Lung (tissue), 11 donors: ENCODE measurements at regions not wholly inside any gene's neighbourhood (a gene's known extent, or its start where the extent isn't known, plus 50 kb on each side); places are given as distances from the start of the nearest gene placed in this dataset.

Experiments
- ATAC-seq: fragments of 200-7000 bp; cut with Tn5 transposase; one replicate; pipeline ENCODE4 v1.9.1; 2020; ENCODE audit warnings: moderate number of reproducible peaks; ENCODE audit not compliant: insufficient read depth, low FRiP score
- DNase-seq, 3 donors: peaks; one replicate each; pipeline ENCODE4 v3.0.0-alpha.2; 2013 to 2017
- H3K27ac ChIP-seq, 2 donors: one replicate each; pipeline ENCODE4 v1.5.1; 2013; ENCODE audit warnings: mild to moderate bottlenecking in 2 of 2, moderate library complexity in 2 of 2, control low read depth in 1 of 2, inconsistent platforms in 1 of 2, low read depth in 1 of 2, low read length in 1 of 2
- H3K27me3 ChIP-seq, 3 donors: one replicate each; pipeline ENCODE4 v1.5.1; 2013; ENCODE audit warnings: low read length in 2 of 3; ENCODE audit not compliant: control insufficient read depth in 3 of 3, insufficient read depth in 3 of 3
- H3K36me3 ChIP-seq, 4 donors: one replicate each; pipeline ENCODE4 v1.5.1; 2013; ENCODE audit warnings: low read length in 4 of 4, mild to moderate bottlenecking in 1 of 4, moderate library complexity in 1 of 4; ENCODE audit not compliant: control insufficient read depth in 4 of 4, insufficient read depth in 4 of 4
- H3K4me1 ChIP-seq, 5 donors: one replicate each; pipeline ENCODE4 v1.5.1; 2013; ENCODE audit warnings: low read length in 5 of 5, mild to moderate bottlenecking in 2 of 5, moderate library complexity in 1 of 5; ENCODE audit not compliant: control insufficient read depth in 5 of 5, insufficient read depth in 5 of 5
- H3K4me3 ChIP-seq: one replicate; pipeline ENCODE4 v1.5.1; 2013; ENCODE audit warnings: mild to moderate bottlenecking, control low read depth, moderate library complexity
- H3K9ac ChIP-seq, 2 donors: one replicate each; pipeline ENCODE4 v1.5.1; 2013; ENCODE audit warnings: low read length in 2 of 2, control low read depth in 1 of 2; ENCODE audit not compliant: insufficient read depth in 1 of 2
- H3K9me3 ChIP-seq, 4 donors: one replicate each; pipeline ENCODE4 v1.5.1; 2013; ENCODE audit warnings: low read length in 3 of 4, mild to moderate bottlenecking in 1 of 4, moderate library complexity in 1 of 4; ENCODE audit not compliant: control insufficient read depth in 4 of 4, insufficient read depth in 3 of 4
- WGBS, 2 donors: extraction: QIAGEN DNeasy Blood & Tissue Kit; methylation state at CpG; one replicate each; pipeline ENCODE4 v1.1.7; 2013; 5-methylcytosine and 5-hydroxymethylcytosine counted together
- TF ChIP-seq, protein P1 (sequence below): IDR thresholded peaks from 2 replicates; pipeline ENCODE4 v1.5.1; 2012; ENCODE audit warnings: mild to moderate bottlenecking; ENCODE audit errors: control extremely low read depth, extremely low read depth
- donor health status: control.
- donor health status: control.
- donor health status: Bipolar disorder and iron deficiency.
- donor health status: healthy.
- donor health status: DM: yes; HTN: yes; CAD: no.

DNA sequence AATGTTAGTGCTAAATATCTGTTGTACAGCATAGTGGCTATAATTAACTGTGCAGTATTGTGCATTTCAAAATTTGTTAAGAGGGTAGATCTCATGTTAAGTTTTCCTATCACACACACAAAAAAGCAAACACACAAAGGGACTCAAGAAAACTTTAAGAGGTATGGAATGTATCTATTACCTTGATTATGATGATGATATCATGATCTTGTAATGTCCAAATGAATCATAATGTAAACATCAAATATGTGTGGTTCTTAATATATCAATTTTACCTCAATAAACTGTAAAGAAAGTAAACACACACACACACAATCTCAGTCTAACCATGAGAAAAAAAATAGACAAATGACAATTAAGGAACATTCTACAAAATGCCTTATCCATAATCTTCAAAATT lies 934.6 kb downstream of the SLITRK1 start:
- Histone ChIP-seq H3K4me1 (no peaks in the 10 kb centered on the region), H3K27me3 (no peaks in the 10 kb centered on the region), H3K36me3 (no peaks in the 10 kb centered on the region), H3K9ac (no peak overlapping the region), H3K27ac (no peak overlapping the region), H3K4me3 (no peak overlapping the region), H3K9me3 (peaks cover 0 to 4% (median 0%) of the 10 kb centered on the region in 4 donors)
- DNase-seq: no peak
- no peak for ATAC-seq
- TF ChIP-seq, protein P1, sequence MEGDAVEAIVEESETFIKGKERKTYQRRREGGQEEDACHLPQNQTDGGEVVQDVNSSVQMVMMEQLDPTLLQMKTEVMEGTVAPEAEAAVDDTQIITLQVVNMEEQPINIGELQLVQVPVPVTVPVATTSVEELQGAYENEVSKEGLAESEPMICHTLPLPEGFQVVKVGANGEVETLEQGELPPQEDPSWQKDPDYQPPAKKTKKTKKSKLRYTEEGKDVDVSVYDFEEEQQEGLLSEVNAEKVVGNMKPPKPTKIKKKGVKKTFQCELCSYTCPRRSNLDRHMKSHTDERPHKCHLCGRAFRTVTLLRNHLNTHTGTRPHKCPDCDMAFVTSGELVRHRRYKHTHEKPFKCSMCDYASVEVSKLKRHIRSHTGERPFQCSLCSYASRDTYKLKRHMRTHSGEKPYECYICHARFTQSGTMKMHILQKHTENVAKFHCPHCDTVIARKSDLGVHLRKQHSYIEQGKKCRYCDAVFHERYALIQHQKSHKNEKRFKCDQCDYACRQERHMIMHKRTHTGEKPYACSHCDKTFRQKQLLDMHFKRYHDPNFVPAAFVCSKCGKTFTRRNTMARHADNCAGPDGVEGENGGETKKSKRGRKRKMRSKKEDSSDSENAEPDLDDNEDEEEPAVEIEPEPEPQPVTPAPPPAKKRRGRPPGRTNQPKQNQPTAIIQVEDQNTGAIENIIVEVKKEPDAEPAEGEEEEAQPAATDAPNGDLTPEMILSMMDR: no peak

DNA sequence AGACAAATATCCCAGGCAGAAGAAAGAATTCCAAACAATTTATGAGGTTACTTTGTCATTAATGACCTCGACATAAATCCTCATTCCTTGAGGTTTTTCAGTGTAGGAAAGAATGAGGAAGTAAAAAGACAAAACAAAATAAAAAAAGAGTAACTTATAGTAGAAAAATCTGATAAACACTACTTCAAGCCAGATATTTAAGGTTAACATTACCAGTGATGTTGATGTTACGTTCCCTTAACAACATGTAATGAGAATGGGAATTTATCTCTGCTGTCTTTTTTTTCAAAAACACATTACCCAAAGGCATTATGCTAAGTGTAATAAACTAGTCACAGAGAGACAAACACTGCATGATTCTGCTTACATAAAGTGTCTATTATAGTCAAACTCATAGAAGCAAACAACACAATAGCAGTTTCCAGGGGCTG lies 935.1 kb downstream of the SLITRK1 start:
- Histone ChIP-seq H3K9me3 (peaks cover 0 to 4% (median 0%) of the 10 kb centered on the region in 4 donors), H3K27me3 (no peaks in the 10 kb centered on the region), H3K9ac (no peak overlapping the region), H3K4me3 (no peak overlapping the region), H3K27ac (no peak overlapping the region), H3K4me1 (no peaks in the 10 kb centered on the region), H3K36me3 (no peaks in the 10 kb centered on the region)
- peak in 1 of 3 donors; percentile 38 for DNase-seq
- TF ChIP-seq, protein P1: no peak
- WGBS, 2 donors: 45 to 50% methylated on average over 2 of the region's 2 CpGs
- ATAC-seq: no peak

DNA sequence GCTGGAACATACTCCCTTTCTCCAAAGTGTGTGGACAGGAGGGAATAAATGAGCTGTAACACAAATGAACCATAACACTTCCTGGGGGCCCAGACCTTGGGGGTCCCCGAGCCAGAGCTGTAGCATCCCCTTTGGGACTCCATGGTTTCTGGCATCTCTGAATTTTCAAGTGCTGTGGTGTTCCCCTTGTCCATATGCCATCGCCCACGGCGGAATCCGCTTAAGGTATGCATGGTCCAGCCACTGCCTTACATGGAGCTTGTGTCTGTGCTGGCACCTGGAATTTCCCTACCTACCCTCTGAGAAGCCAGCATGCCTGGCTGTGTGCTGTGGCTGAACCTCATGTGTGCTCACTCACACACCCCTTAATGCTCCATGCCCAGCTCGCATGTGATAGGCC lies 943.6 kb downstream of the SLITRK1 start:
- WGBS, 2 donors: 82 to 90% methylated on average over 6 of the region's 6 CpGs
- H3K4me1 ChIP-seq: peaks cover 0 to 8% (median 0%) of the 10 kb centered on the region in 5 donors
- H3K9me3 ChIP-seq: no peaks in the 10 kb centered on the region
- DNase-seq: no peak
- TF ChIP-seq, protein P1: no peak
- no peak for ATAC-seq
- no peak overlapping the region for H3K27ac ChIP-seq
- no peaks in the 10 kb centered on the region for H3K27me3 ChIP-seq
- no peak overlapping the region for H3K4me3 ChIP-seq
- no peak overlapping the region for H3K9ac ChIP-seq
- no peaks in the 10 kb centered on the region for H3K36me3 ChIP-seq

DNA sequence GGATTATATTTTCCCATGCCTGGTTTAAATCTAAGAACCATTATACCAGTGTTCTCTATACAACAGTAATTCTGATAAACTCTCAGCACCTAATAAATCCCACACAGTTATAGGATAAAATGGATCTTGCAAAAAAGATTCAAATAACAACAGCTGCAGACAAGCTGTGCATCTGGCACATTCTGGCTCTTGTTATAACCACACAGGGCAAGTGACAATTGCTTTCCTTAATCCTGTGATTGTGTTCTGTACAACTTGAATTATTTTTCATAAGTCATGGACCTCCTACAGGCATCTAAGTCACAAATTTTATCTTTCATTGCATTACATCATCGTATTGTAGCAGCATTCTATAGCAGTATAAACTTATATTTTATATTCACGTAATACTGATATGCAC lies 948.3 kb downstream of the SLITRK1 start:
- Histone ChIP-seq H3K9me3 (no peaks in the 10 kb centered on the region), H3K27ac (no peak overlapping the region), H3K27me3 (no peaks in the 10 kb centered on the region), H3K4me3 (no peak overlapping the region), H3K4me1 (peaks cover 0 to 8% (median 0%) of the 10 kb centered on the region in 5 donors), H3K9ac (no peak overlapping the region), H3K36me3 (no peaks in the 10 kb centered on the region)
- TF ChIP-seq, protein P1: no peak
- ATAC-seq (no peak), DNase-seq (peak; percentile 58 to 92 (median 87))
- WGBS, 2 donors: 76 to 78% methylated on average over 2 of the region's 2 CpGs
